ENCODE measurements at regions not wholly inside any gene's neighbourhood (a gene's known extent, or its start where the extent isn't known, plus 50 kb on each side); places are given as distances from the start of the nearest gene placed in this dataset.

DNA sequence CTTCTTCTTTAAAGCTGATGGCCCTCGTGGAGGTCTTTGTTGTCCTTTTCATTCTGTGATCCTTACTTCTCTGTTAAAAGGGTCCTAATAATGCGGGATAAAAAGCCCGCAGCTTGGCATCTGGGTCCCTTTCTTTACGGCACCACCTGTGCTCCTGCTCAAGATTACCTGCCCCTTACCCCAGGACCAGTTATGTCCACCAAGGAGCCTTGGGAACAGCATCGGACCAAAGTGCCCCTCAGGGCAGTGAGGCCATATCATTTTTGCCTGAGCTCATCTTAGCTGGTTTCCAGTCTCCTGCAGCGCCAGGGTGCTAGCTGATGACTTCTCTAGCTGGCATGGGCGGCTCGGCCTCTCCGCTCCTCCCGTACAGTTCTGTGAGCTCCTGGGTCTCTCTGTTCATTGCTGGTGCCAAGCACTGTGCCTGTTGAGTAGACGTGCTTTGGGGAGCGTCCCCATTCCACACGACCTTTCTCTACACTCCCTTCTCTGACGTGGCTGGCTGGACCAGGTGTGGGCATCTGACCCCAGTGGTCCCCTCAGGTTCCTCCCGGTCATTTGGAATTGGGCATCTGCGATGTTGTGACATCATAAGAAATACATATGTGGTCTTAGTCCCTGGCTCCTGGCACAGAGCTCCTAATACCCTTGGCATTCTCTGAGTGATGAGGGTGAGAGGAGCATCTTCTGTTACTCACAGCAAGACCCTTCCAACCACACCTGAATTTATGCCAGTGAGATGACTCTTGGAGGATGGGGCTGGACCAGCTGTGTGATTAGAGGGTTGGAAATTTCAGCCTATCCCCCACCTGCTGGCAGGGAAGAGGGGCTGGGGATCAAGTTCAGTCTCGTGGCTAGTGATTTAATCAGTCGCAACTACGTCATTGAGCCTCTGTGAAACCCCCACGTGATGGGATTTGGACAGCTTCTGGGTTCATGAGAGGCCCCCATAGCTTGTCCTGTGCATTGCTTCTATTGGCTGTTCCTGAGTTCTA lies 134.2 kb upstream of the HS6ST1 start:
- DNase-seq (ENCODE audit: low spot score): peak; percentile 65
- no peak for TF ChIP-seq CTCF (IDR thresholded peaks at IDR 0.05)
- no peak overlapping the region for H3K27ac ChIP-seq

DNA sequence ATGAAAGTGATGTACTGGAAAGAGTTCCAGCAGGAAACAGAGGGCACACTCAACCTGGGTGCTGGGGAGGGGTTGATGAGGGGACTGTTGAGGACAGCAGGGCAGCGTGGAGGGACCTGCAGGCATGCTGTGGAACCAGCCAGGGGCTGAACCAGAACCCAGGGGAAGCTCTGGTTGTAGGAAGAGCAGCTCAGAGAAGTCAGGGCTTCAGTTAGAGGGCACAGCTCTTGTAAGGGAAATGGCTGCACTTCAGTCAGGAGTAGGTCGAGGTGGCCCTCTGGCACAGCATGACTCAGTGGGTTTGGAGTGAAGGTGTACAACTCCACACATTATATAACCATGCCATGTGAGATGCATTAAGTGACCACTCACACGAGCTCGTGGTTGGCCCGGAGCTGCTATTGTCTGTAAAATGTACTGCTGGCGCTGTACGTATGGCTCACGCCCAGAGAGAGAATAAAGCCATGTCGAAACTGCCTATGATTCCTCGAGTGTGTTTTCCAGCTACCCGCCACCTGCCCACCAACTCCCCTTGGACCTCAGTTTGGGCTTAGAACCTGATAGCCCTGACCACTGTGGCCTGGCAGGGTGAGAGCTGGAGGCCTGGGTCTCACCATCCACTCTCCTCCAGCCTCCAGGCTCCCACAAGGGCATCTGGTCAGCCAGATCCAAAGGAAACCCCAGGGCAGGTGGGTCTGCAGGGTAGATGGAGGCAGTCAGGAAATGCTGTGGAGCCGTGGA lies 136.5 kb upstream of the HS6ST1 start:
- Histone ChIP-seq H3K4me3 (no peak overlapping the region), H3K27ac (no peak overlapping the region)
- peak; percentile 12 for DNase-seq (ENCODE audit: low spot score)
- TF ChIP-seq CTCF (IDR thresholded peaks at IDR 0.05): no peak

More for the DNA sequence above, 134.2 kb upstream of the HS6ST1 start:
- no peak overlapping the region for H3K4me3 ChIP-seq

- DNase-seq (ENCODE audit: low spot score): peak; percentile 49
- no peak for TF ChIP-seq CTCF (IDR thresholded peaks at IDR 0.05)
- no peak overlapping the region for H3K27ac ChIP-seq
- H3K4me3 ChIP-seq: no peak overlapping the region
Observed at GRCh38 chr2:128455721-128456050, 137.0 kb upstream of the HS6ST1 start.

DNA sequence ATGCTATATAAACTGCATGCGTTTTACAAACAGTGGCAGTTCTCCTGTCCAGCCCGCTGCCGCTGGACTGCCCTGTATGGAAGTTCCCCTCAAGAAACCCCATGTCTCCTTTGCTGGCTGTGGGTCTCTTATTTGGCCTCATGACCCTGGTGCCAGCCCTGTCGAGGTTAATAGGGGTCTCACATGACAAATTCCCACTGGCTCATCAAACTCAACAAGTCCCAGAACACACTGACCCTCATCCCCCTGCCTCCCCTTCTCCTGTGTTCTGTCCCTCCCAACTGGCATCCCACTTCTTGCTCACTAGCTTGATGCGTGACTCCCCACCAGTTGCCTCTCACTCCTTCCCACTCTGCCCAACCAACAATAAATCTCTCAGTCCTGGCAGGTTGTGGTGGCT lies 137.6 kb upstream of the HS6ST1 start:
- no peak for TF ChIP-seq CTCF (IDR thresholded peaks at IDR 0.05)
- peak; percentile 35 for DNase-seq (ENCODE audit: low spot score)
- Histone ChIP-seq H3K27ac (no peak overlapping the region), H3K4me3 (no peak overlapping the region)

GRCh38 chr2:128457006-128457604 lies 138.4 kb upstream of the HS6ST1 start:
- no peak for TF ChIP-seq CTCF (IDR thresholded peaks at IDR 0.05)
- peak; percentile 54 for DNase-seq (ENCODE audit: low spot score)
- no peak overlapping the region for H3K4me3 ChIP-seq
- H3K27ac ChIP-seq: no peak overlapping the region

- Histone ChIP-seq H3K27ac (no peak overlapping the region), H3K4me3 (no peak overlapping the region)
- peak; percentile 24 for DNase-seq (ENCODE audit: low spot score)
- TF ChIP-seq CTCF (IDR thresholded peaks at IDR 0.05): no peak
Observed at GRCh38 chr2:128457716-128458115, 139.0 kb upstream of the HS6ST1 start.

Data from coronary artery (tissue), 2 donors.